Activated CD4-positive, alpha-beta T cell treated with anti-CD3 and anti-CD28 coated beads, Interleukin-2, amount 50 U/mL, for 1 hour (primary cell): ENCODE measurements at regions not wholly inside any gene's neighbourhood (a gene's known extent, or its start where the extent isn't known, plus 50 kb on each side); places are given as distances from the start of the nearest gene placed in this dataset.
"Not testable (repeated sequence)": the region's sequence is repeated elsewhere in the genome, so short reads cannot be mapped to it uniquely, and the experiment has no call there.

Experiments
- DNase-seq: peaks from one replicate; pipeline ENCODE4 v3.0.0-alpha.2; 2020

DNA sequence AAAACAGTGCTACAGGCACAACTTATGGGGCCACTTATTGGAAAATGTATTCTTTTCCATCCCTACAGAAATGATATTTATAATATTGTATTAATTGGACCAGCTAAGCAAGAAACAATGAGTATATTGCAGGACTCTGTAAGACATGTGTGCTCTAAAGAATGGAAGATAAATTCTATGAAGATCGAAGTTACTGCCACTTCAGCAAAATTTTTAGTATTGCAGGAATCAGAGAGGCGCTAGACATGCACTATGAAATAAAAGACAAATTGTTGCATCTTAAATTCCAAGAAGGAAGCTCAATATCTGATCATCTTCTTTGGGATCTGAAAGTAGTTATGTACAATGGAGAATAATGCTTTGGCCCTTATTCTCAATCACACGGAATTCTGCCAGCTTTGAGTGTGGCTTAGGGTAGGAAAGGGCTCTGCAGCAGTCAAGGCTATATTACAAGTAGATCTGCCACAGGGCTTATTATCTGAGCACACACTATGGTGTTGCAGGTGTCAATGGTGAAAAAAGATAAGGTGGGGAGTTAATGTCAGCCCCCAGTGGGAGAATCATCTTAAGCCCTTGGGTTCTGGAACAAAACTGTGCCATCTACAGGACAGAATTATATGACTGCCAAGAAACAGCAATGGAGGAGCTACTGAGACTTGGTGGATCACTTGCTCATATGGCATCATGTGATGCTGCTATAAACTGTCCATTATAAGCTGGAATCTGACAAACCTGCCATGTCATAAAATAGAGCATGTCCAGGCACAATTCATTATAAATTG is 334.0 kb upstream of the NDST3 start:
- DNase-seq = no peak

DNA sequence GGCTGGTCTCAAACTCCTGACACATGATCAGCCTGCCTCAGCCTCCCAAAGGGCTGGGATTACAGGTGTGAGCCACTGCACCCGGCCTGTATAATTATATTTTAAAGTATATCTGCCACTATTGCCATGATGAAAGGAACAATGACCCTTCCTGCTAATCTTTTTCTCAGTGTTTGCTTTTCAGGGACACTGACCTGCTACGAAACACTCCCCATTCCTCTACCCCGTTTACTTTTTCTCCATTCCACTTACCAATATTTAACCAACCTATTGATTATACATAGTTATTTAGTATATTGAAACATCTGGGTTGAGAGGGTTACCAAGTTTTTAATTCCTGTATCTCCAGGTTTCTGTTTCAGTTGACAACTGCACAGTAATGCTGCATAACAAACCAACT is 331.9 kb upstream of the NDST3 start:
- no peak for DNase-seq

DNA sequence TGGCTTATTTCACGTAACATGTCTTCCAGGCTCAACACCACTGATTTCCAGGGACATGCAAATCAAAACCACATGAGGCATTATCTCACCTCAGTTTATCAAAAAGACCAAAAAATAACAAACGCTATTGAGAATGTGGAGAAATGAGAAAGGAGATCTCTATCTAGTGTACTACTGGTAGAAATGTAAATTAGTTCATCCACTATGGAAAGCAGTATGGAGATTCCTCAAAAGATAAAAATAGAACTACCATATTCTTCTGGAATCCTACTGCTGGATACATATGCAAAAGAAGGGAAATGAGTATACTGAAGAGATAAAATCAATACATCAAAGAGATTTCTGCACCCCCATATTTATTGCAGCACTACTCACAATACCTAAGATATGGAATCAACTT is 329.6 kb upstream of the NDST3 start:
- no peak for DNase-seq

DNA sequence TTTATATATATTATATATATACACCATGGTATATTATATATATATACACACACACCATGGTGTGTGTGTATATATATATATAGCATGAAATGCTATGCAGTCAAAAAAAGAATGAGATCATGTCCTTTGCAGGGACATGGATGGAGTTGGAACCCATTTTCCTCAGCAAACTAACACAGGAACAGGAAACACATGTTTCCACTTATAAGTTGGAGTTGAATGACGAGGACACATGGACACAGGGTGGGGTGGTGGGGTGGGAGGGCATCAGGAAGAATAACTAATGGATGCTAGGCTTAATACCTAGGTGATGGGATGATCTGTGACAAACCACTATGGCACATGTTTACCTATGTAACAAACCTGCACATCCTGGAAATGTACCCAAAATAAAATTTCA is 293.6 kb upstream of the NDST3 start:
- no peak for DNase-seq

DNA sequence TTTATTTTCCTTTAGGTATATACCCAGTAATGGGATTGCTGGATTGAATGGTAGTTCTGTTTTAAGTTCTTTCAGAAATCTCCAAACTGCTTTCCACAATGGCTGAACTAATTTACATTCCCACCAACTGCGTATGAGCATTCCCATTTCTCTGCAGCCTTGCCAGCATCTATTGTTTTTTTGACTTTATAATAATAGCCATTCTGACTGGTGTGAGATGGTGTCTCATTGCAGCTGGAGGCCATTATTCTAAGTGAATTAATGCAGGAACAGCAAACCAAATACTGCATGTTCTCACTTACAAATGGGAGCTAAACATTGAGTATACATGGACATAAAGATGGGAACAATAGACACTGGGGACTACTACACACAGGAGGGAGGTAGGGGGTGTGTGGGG is 288.9 kb upstream of the NDST3 start:
- not testable (repeated sequence) for DNase-seq

DNA sequence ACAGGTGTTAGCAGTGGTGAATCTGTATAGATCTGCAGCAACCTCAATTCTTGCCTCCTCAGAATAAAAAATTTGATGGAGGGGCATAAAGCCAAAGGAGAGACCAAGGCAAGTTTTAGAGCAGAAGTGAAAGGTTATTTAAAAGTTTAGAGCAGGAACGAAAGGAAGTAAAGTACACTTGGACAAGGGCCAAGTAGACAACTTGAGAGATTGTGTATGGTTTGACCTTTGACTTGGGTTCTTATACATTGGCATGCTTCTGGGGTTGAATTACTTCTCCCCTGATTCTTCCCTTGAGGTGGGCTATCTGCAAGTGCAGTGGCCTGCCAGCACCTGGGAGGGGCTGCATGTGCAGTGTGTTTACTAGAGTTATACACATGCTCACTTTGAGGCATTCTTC is 278.8 kb upstream of the NDST3 start:
- DNase-seq = no peak

DNA sequence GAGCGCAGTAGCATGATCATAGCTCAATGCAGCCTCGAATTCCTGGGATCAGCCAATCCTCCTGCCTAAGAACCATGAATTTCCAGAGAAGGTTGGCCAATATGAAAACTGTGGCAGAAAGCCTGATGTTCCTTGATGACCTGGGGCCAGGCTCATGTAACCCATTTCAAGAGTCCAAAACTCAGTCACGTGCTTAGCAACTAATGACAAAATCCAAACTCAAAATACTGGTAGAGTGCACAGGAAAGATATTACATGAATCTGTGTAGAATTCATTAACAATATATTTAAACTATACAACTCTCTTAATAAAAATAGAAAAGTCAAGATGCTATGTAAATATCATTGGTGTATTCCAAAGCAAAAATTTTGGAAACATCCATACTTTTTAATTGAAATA is 265.7 kb upstream of the NDST3 start:
- DNase-seq = no peak

DNA sequence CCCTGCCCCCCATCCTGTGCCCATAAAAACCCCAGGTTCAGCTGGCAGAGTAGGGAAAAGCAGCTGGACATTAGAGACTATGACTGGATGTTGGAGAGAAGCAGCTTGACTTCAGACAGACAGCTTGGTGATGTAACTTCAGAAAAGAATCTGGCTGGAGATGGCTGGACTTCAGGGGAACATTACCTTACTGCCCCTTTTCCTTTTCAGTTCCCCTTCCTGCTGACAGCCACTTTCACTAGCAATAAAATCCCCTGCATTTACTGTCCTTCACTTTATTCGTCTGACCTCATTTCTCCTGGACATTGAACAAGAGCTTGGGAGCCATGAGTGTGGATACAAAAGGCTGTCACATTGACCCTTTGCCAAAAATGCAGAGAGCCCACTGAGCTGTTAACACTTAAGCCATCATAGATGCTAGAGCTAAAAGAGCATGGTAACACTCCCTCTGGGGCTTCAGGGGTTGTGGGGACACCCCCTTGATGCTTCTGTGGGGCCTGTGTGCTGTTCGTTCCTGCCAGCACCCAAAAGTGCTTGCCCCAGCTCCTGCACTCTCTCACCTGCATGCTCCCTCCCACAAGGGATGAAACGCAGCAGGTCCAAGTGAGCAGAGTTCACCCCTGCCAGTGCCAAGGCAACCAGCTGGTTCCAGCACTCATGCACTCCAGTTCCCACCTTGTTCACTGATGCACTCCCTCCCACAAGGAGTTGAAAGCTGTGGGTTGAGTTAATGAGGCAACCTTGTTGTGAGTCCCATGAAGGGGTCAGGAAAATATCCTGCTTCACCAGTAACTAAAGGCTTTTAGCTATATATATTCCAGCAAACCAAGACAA is 263.8 kb upstream of the NDST3 start:
- DNase-seq = no peak

DNA sequence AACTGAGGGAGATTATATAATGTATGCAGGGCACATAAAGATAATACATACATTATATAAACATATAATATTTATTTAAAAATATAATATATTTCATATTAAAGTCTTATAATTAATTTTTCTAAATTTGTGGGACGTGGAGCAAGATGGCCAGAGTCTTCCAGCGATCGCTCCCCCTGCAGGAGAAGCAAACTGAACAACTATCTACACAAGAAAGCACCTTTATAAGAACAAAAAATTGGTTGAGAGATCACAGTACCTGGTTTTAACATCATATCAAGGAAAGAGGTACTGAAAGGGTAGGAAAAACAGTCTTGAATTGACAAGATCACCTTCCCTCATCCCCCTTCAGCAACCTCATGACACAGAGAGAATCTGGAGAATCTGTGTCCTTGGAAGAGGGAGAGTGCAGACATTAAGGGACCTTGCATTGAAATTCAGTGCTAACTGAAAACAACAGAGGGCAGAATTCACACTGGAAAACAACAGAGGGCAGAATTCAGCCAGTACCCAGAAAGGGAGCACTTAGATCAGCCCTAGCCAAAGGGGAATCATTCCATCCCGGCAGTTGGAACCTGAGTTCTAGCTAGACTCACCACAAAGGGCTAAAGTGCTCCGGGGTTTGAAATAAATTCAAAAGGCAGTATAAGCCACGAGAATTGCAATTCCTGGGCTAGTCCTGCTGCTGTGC is 262.5 kb upstream of the NDST3 start:
- DNase-seq = no peak

DNA sequence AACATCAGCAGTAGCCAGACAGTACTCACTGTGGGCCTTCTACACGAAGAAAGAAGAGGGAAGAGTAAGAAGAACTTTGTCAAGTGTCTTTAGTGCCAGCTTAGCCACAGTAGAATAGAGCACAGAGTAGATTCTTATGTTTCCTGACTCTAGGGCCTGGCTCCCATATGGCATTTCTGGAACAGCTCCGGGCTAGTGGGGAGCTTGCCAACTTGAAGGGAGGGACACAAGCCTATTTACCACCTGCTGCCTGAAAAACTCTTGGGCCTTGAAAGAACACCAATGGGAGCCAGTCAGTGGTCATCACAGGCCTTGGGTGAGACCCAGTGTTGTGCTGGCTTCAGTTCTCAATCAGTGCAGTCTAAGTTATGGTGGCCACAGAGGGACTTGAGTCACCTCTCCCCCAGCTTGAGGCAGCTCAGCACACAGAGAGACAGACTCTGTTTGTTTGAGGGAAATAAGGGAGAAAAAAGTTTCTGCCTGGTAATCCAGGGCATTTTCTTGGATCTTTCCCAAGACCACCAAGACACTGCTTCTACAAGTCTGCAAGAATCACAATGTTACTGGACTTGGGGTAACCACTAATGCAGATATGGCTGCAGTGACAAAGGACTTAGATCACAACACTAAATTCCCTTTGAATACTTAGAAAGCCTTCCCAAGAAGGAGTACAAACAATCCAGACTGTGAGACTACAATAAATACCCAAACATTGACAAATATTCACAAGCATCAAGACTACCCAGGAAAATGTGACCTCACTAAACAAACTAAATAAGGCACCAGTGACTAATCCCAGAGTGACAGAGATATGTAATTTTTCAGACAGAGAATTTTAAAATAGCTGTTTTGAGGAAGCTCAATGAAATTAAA is 261.0 kb upstream of the NDST3 start:
- no peak for DNase-seq

DNA sequence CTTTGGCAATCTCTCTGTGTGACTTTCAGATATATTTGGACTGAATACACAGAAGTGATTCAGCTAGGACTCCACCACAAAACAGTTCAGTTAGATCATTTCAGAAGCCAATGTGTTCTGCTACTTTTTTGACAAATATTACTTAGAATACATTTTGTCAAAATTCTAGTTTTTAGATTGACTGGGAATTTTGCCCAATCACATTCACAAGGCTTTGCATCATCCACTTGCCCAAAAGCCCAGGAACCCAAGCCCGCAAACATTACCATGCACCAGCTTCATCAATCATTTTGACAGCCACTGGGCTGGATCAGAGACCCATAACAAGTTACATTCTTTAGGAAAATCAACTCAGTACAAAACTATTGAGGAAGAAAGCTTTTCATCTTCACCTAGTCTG is 256.6 kb upstream of the NDST3 start:
- DNase-seq = no peak

DNA sequence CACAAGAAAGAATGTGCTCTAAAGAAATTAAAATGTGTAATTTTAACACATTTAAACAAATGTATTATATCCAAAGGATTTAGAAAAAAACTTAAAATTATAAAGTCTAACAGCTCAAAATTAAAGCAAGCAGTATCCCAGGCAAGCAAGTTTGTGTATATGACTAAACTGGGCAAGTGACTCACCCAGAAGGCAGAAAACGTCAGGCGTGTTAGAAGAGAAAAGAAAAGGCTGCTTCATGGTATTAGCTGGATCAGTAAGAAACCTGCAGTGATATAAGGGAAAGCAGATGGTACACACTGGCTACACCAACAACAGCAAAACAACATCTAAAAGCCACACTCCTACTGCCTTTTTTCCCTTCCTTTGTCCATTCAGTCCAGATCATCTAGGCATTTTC is 250.6 kb upstream of the NDST3 start:
- DNase-seq = no peak

DNA sequence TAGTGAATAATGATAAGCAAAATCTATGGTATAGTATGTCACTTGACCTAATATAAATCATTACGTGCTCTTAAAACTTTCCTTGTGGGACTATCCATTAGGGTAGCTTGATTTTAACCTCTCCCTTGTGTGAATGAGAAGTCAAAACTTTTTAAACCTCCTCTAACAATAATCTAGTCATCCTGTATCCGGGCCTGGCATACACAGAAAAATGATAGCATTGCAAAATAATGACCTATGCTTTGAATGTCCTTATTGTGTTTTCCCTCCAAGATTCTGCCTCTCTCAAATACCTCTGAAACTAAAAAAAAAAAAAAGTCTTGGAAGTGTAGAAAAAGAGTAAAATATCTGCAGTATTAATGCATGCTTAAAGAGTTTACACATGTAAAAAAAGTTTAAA is 250.0 kb upstream of the NDST3 start:
- DNase-seq = no peak

DNA sequence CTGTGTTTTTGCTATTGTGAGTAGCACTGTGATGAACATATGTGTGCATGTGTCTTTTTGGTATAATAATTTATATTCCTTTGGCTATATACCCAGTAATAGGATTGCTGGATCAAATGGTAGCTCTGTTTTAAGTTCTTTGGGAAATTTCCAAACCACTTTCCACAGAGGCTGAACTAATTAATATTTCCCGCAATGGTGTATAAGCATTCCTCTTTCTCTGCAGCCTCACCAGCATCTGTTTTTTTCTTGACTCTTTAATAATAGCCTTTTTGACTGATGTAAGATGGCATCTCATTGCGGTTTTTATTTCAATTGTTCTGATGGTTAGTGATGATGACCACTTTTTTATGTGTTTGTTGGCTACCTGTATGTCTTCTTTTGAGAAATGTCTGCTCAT is 247.7 kb upstream of the NDST3 start:
- no peak for DNase-seq

DNA sequence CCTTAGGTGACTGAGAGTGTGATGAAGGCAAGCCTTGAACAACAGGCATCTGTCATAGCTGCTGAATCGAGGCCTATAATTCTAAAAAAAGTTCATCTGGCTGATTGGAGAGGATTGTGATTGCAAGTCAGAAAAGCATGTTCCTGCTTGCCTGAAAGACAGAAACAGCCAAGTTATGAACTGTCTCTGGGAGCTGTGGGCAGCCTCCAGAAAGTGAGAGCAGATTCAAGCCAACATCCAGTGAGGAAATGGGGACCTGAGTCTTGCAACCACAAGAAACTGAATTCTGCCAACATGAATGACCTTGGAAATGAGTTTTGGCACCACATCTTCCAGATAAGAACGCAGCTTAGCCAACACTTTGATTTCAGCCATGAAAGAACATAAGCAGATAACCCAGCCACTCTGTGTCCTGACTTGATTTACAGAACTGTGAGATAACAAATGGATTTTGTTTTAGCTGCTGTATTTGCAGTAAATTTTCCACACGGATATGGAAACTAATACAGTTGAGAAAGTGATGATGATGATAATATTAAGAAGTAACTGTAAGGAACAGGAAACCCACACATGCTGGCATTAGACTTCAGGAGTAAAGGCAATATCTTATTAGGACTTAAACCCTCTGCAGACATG is 240.3 kb upstream of the NDST3 start:
- DNase-seq = no peak

DNA sequence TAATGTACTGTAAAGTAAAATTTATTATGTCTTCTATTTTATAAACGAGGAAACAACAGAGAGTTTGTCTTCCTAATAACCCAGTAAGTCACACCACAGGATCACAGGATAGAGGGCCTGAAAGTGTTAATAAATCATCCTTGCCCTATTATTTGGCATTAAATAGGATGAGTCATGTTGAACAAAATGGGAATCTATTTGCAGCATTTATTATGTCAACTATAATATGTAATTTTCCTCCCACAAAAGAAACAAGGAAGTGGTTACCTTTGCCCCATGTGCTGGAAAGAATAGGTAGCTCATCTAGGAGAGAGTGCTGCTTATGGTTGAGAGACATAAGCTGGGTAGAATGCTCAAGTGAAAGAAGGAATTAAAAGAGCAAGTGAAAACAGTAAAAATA is 237.6 kb upstream of the NDST3 start:
- DNase-seq = no peak

DNA sequence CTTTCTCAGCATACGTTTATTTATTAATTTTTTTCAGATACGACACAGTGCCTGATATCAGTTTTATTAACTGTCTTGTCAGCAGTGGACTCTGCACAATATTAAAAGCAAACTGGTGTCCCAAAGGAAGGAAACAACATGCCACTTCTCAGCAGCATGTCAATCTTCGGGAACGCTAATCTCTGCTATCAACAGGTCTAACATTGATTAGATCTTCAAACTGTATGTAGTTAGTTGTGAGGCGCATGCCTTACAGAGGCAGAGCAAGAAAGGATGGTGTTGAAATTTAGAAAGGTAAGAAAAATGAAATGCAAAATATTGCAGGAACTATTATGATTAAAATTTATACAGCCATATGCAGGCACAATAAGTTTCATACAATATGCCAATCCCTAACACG is 233.7 kb upstream of the NDST3 start:
- DNase-seq = no peak

DNA sequence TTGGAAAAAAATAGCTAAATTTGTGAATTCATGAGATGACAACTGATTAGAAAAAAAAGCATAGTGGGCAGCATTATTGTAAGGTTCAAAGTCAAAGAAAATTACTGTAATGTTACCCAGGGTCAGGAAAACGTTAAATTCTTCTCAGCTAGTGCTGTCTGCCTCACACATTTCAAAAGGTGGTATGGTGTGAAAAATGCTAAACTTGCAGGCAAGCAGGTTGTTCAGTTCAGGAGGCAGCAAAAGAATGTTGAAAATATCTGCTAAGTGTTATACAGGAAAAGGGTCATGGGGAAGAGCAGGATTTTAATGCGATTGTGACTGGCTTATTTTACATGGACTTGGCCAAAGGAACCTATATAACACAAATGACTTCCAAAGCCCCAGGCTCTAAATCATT is 232.5 kb upstream of the NDST3 start:
- no peak for DNase-seq

DNA sequence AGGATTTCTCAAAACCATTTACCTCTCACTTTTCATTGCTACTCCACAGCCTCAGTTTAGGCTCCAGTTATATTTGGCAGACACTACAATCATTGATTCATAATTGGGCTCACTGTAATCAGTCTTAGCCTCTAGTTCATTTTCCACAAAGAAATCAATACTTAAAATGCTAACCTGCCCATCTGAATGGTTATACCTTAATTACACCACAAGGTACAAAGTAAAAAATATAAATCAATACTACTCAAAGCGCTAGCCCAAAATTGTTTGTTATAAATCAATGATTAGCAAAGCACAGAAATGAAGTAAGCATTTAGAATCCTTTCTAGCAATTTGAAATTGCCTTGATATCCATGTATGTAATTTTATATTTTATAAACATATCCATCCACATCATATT is 222.6 kb upstream of the NDST3 start:
- DNase-seq = no peak

DNA sequence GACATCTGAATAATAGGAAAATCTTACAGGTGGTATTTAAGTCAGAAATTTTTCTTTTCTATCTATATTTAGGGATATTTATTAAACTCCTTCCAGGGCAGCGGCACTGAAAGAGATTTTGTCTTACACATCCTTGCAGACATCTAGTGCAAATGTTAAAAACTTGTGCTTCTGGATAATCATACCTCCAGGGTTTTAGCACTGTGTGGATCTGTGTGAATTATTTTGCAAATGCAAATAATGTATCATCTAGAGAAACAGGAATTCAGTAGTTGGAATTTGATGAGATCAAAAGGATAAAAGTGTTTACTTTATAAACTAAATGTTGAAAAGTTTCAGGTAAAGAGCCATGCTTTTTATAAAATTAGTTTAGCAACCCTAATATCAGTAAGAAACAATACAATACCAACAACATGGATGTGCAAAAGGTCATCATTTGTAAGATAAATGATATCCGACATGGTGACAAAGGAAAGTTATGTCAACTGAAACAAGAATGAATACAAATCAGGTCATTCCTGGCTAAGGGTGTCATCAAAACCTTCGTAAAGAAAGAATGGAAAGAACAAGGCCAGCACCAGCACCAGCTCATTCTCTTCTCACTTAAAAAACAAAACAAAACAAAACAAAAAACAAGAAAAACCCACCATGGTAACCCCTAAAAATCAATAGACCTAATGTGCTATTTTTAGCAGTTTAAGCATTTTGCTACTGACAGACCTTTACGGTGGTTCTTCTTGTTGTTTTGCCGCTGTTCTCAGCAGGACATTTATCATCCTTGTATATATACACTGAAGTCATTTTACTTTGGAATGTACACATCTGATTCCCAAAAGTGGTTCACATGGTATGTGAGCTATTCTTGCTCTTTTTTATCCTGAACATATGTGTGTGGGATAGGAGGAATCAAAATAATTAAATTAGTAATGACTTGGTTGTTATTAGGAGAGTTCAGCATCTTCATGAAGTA is 219.7 kb upstream of the NDST3 start:
- DNase-seq = no peak

DNA sequence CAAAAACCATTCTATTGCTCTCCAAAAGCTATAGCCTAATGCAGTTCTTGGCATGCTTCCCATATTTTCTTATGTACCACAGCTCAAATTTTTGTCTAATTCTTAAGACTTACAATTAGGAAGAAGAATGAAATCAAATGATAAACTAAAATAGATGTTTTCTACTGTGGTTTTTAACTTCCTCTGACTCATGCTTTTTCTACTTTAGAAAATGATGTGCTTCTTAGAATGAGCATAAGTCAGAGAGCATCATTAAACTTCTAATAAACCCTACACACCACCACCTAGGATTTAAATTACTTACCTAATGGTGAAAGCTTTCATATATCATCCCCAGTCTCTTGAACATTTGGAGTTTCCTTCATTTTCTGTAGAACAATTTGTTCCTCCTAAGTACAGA is 217.0 kb upstream of the NDST3 start:
- DNase-seq = no peak
